ENCODE measurements at regions not wholly inside any gene's neighbourhood (a gene's known extent, or its start where the extent isn't known, plus 50 kb on each side); places are given as distances from the start of the nearest gene placed in this dataset.

- H3K27ac ChIP-seq, result no peak overlapping the region
- no peaks in the 10 kb centered on the region for H3K36me3 ChIP-seq
- WGBS, 2 donors, result 89 to 92% methylated on average over 4 of the region's 4 CpGs
Observed at GRCh38 chr11:92738276-92738675, 231.2 kb upstream of the MTNR1B start.

GRCh38 chr11:92739041-92739440, 230.4 kb upstream of the MTNR1B start:
- DNase-seq, result no peak
- no peaks in the 10 kb centered on the region for H3K4me1 ChIP-seq
- no peak overlapping the region for H3K4me3 ChIP-seq
- no peak overlapping the region for H3K27ac ChIP-seq
- intact Hi-C loops (cut with DNase I), result no loop called here
- TF ChIP-seq POLR2A (IDR thresholded peaks at IDR 0.05) (no peak), CTCF (IDR thresholded peaks at IDR 0.05) (no peak)
- no peaks in the 10 kb centered on the region for H3K9me3 ChIP-seq
- no peaks in the 10 kb centered on the region for H3K36me3 ChIP-seq
- H3K27me3 ChIP-seq, result no peaks in the 10 kb centered on the region

More at GRCh38 chr11:92738276-92738675, 231.2 kb upstream of the MTNR1B start:
- no peaks in the 10 kb centered on the region for H3K27me3 ChIP-seq
- no peak overlapping the region for H3K4me3 ChIP-seq
- H3K4me1 ChIP-seq, result no peaks in the 10 kb centered on the region
- intact Hi-C loops (cut with DNase I), result no loop called here
- no peak for DNase-seq
- H3K9me3 ChIP-seq, result no peaks in the 10 kb centered on the region
- TF ChIP-seq POLR2A (IDR thresholded peaks at IDR 0.05) (no peak), CTCF (IDR thresholded peaks at IDR 0.05) (no peak)

GRCh38 chr11:92739491-92739890, 230.0 kb upstream of the MTNR1B start:
- Histone ChIP-seq H3K4me3 (no peak overlapping the region), H3K27me3 (no peaks in the 10 kb centered on the region), H3K27ac (no peak overlapping the region), H3K36me3 (no peaks in the 10 kb centered on the region), H3K9me3 (no peaks in the 10 kb centered on the region), H3K4me1 (no peaks in the 10 kb centered on the region)
- 74 to 79% methylated on average over 2 of the region's 2 CpGs for WGBS, 2 donors
- intact Hi-C loops (cut with DNase I), result no loop called here
- TF ChIP-seq CTCF (IDR thresholded peaks at IDR 0.05), result no peak
- no peak for DNase-seq

- Histone ChIP-seq H3K9me3 (no peaks in the 10 kb centered on the region), H3K27ac (no peak overlapping the region), H3K4me3 (no peak overlapping the region), H3K27me3 (no peaks in the 10 kb centered on the region), H3K4me1 (no peaks in the 10 kb centered on the region), H3K36me3 (no peaks in the 10 kb centered on the region)
- intact Hi-C loops (cut with DNase I), result no loop called here
- 67 to 73% methylated on average over 2 of the region's 2 CpGs for WGBS, 2 donors
- TF ChIP-seq CTCF (IDR thresholded peaks at IDR 0.05), result no peak
- TF ChIP-seq POLR2A (IDR thresholded peaks at IDR 0.05), result no peak
- no peak for DNase-seq
Observed at GRCh38 chr11:92740276-92740675, 229.2 kb upstream of the MTNR1B start.

- no peak overlapping the region for H3K4me3 ChIP-seq
- intact Hi-C loops (cut with DNase I), result no loop called here
- H3K4me1 ChIP-seq, result no peaks in the 10 kb centered on the region
- 63 to 77% methylated on average over 4 of the region's 4 CpGs for WGBS, 2 donors
- H3K27ac ChIP-seq, result no peak overlapping the region
- no peaks in the 10 kb centered on the region for H3K27me3 ChIP-seq
- H3K36me3 ChIP-seq, result no peaks in the 10 kb centered on the region
- no peaks in the 10 kb centered on the region for H3K9me3 ChIP-seq
- TF ChIP-seq POLR2A (IDR thresholded peaks at IDR 0.05), result no peak
- TF ChIP-seq CTCF (IDR thresholded peaks at IDR 0.05), result no peak
- DNase-seq, result no peak
Observed at GRCh38 chr11:92744929-92745585, 224.4 kb upstream of the MTNR1B start.

All from esophagus squamous epithelium (tissue), 5 donors.